ENCODE measurements at regions not wholly inside any gene's neighbourhood (a gene's known extent, or its start where the extent isn't known, plus 50 kb on each side); places are given as distances from the start of the nearest gene placed in this dataset.

DNA sequence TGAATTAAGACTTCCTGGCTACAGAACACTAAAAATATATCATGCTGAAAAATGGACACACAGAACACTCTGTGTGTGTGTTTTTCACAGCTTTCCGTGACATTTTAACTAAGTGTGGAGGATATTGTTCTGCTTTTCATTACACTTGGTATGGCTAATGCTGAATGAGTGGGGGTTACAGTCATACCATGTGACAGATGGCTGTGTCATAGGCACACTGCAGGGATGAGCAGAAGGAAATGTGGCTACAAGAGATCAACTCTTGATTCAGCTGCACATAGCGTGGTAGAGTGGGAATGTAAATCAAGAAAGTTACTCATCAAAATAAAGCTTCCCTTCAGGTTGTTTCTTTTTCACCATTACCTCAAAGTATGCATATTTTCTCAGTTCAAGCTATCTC, 669.8 kb downstream of the IQCM start:
- Histone ChIP-seq H3K4me2 (no peak overlapping the region), H3K4me3 (ENCODE audit: low read depth in 2 of 2, low read length in 1 of 2) (no peak overlapping the region), H3K9me3 (no peaks in the 10 kb centered on the region), H3K27me3 (ENCODE audit: insufficient read depth) (no peaks in the 10 kb centered on the region), H3K79me2 (ENCODE audit: insufficient read depth) (no peaks in the 10 kb centered on the region), H3K27ac (ENCODE audit: low read depth in 2 of 2, low read length in 1 of 2) (no peak overlapping the region; a peak in 1 of 4 replicates), H3K9me2 (no peaks in the 10 kb centered on the region), H3K4me1 (ENCODE audit: control insufficient read depth in 1 of 2, insufficient read depth in 2 of 2, low read depth in 1 of 2, low read length in 1 of 2) (peaks cover 0 to 11% of the 10 kb centered on the region in 2 experiments; a peak in 1 of 4 replicates), H3K9ac (no peak overlapping the region), H4K20me1 (ENCODE audit: insufficient read depth) (no peaks in the 10 kb centered on the region), H3K36me3 (replicated peaks in 1 of 2; ENCODE audit: control insufficient read depth in 1 of 2, insufficient read depth in 2 of 2, low read length in 1 of 2) (no peaks in the 10 kb centered on the region), H2AFZ (ENCODE audit: low read depth) (peak overlapping the region; percentile 39; the same call in 1 of the 2 replicates), H3F3A (replicated peaks; ENCODE audit: insufficient read depth) (no peaks in the 10 kb centered on the region)
- TF ChIP-seq TCF12 (IDR thresholded peaks at IDR 0.05) (peak; percentile 71), TAF1 (IDR thresholded peaks at IDR 0.05; ENCODE audit: borderline replicate concordance, low read depth, low read length) (no peak), JUND (IDR thresholded peaks at IDR 0.05) (peak; percentile 35; the same call in 1 of the 2 replicates), YY1 (IDR thresholded peaks at IDR 0.05; ENCODE audit: low read depth) (no peak), RFX5 (IDR thresholded peaks at IDR 0.05; ENCODE audit: low read length) (no peak), RCOR1 (IDR thresholded peaks at IDR 0.05; ENCODE audit: low read length) (no peak), NRF1 (IDR thresholded peaks at IDR 0.05; ENCODE audit: low read depth, low read length) (no peak), FOSL2 (IDR thresholded peaks at IDR 0.05; ENCODE audit: borderline replicate concordance, low read depth) (peak; percentile 9; the same call in 1 of the 2 replicates)
- TF ChIP-seq, protein P1, sequence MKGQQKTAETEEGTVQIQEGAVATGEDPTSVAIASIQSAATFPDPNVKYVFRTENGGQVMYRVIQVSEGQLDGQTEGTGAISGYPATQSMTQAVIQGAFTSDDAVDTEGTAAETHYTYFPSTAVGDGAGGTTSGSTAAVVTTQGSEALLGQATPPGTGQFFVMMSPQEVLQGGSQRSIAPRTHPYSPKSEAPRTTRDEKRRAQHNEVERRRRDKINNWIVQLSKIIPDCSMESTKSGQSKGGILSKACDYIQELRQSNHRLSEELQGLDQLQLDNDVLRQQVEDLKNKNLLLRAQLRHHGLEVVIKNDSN (IDR thresholded peaks at IDR 0.05; ENCODE audit: borderline replicate concordance, low read depth) = peak; percentile 46; the same call in 1 of the 2 replicates
- TF ChIP-seq, protein P2, sequence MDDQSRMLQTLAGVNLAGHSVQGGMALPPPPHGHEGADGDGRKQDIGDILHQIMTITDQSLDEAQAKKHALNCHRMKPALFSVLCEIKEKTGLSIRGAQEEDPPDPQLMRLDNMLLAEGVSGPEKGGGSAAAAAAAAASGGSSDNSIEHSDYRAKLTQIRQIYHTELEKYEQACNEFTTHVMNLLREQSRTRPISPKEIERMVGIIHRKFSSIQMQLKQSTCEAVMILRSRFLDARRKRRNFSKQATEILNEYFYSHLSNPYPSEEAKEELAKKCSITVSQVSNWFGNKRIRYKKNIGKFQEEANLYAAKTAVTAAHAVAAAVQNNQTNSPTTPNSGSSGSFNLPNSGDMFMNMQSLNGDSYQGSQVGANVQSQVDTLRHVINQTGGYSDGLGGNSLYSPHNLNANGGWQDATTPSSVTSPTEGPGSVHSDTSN (IDR thresholded peaks at IDR 0.05) = peak; percentile 66
- TF ChIP-seq, protein P3, sequence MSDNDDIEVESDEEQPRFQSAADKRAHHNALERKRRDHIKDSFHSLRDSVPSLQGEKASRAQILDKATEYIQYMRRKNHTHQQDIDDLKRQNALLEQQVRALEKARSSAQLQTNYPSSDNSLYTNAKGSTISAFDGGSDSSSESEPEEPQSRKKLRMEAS (IDR thresholded peaks at IDR 0.05; ENCODE audit: low read depth) = peak; percentile 61
- DNase-seq = no peak
- CTCF ChIA-PET = no interaction called here
- WGBS (ENCODE audit: low lambda C conversion rate) = 6% methylated on average over 2 of the region's 2 CpGs
- POLR2A ChIA-PET = no interaction called here

DNA sequence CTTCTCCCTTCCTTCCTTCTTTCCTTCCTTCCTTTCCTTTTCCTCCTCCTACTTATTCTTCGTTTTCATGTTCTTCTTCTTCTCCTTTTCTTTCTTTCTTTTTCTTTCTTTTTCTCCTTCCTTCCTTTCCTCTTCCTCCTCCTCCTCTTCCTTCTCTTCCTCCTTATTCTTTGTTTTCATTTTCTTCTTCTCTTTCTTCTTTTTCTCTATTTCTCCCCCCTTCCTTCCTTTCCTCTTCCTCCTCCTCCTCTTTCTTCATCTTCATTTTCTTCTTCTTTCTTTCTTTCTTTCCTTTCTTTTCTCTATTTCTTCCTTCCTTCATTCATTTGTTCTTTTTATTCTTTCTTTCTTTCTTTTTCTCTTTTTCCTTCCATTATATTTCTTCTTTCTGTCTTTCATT, 671.6 kb downstream of the IQCM start:
- Histone ChIP-seq H3K9ac (no peak overlapping the region), H3K4me2 (no peak overlapping the region), H2AFZ (ENCODE audit: low read depth) (no peak overlapping the region), H3K9me2 (no peaks in the 10 kb centered on the region), H3K27me3 (ENCODE audit: insufficient read depth) (no peaks in the 10 kb centered on the region), H3K36me3 (replicated peaks in 1 of 2; ENCODE audit: control insufficient read depth in 1 of 2, insufficient read depth in 2 of 2, low read length in 1 of 2) (no peaks in the 10 kb centered on the region), H4K20me1 (ENCODE audit: insufficient read depth) (no peaks in the 10 kb centered on the region), H3K27ac (ENCODE audit: low read depth in 2 of 2, low read length in 1 of 2) (no peak overlapping the region), H3K4me1 (ENCODE audit: control insufficient read depth in 1 of 2, insufficient read depth in 2 of 2, low read depth in 1 of 2, low read length in 1 of 2) (peaks cover 0 to 25% of the 10 kb centered on the region in 2 experiments; a peak in 1 of 4 replicates), H3K79me2 (ENCODE audit: insufficient read depth) (no peaks in the 10 kb centered on the region), H3K9me3 (no peaks in the 10 kb centered on the region), H3K4me3 (ENCODE audit: low read depth in 2 of 2, low read length in 1 of 2) (no peak overlapping the region), H3F3A (replicated peaks; ENCODE audit: insufficient read depth) (no peaks in the 10 kb centered on the region)
- ChIA-PET CTCF (no interaction called here), POLR2A (no interaction called here)
- no peak for DNase-seq
- WGBS (ENCODE audit: low lambda C conversion rate) = 4% methylated on average over 1 of the region's 1 CpG
- TF ChIP-seq CHD2 (IDR thresholded peaks at IDR 0.05; ENCODE audit: low read length, partially characterized antibody) (no peak), TAF1 (IDR thresholded peaks at IDR 0.05; ENCODE audit: borderline replicate concordance, low read depth, low read length) (no peak), YY1 (IDR thresholded peaks at IDR 0.05; ENCODE audit: low read depth) (no peak), FOXJ3 (CRISPR knock-in tag; IDR thresholded peaks at IDR 0.05) (no peak), SIN3A (IDR thresholded peaks at IDR 0.05; ENCODE audit: borderline replicate concordance, low read depth, low read length) (no peak)

All from SK-N-SH (cell line).